Fibroblast of skin of left quadriceps (primary cell): ENCODE measurements at regions not wholly inside any gene's neighbourhood (a gene's known extent, or its start where the extent isn't known, plus 50 kb on each side); places are given as distances from the start of the nearest gene placed in this dataset.
"Not testable (repeated sequence)": the region's sequence is repeated elsewhere in the genome, so short reads cannot be mapped to it uniquely, and the experiment has no call there.

Source experiments
- DNase-seq, 2 experiments: peaks; one replicate each; pipeline ENCODE4 v3.0.0-alpha.2; 2013; ENCODE audit warnings: low read depth in 2 of 2

- no peak for DNase-seq
Observed at GRCh38 chr2:234565201-234565600, 68.3 kb upstream of the ARL4C start.

- DNase-seq = peak; percentile 80 to 81
Observed at GRCh38 chr2:234564699-234565098, 67.8 kb upstream of the ARL4C start.

- no peak for DNase-seq
Observed at GRCh38 chr2:234559609-234560008, 62.7 kb upstream of the ARL4C start.

- DNase-seq = no peak
Observed at GRCh38 chr2:234558642-234559041, 61.8 kb upstream of the ARL4C start.

- DNase-seq = no peak
Observed at GRCh38 chr2:234556848-234557573, 60.1 kb upstream of the ARL4C start.

GRCh38 chr2:234555616-234556249 is 58.9 kb upstream of the ARL4C start:
- no peak for DNase-seq

- DNase-seq = no peak
Observed at GRCh38 chr2:234555161-234555560, 58.3 kb upstream of the ARL4C start.

GRCh38 chr2:234553223-234553622 is 56.3 kb upstream of the ARL4C start:
- not testable (repeated sequence) for DNase-seq

- DNase-seq = peak; percentile 66 to 67
Observed at GRCh38 chr2:234550511-234551107, 53.7 kb upstream of the ARL4C start.

GRCh38 chr2:234550056-234550455 is 53.2 kb upstream of the ARL4C start:
- DNase-seq = no peak

GRCh38 chr2:234548695-234549420 is 52.0 kb upstream of the ARL4C start:
- DNase-seq = no peak

GRCh38 chr2:234546770-234547169 is 49.9 kb upstream of the ARL4C start:
- no peak for DNase-seq
